HG03558 (cell line): ENCODE measurements at regions not wholly inside any gene's neighbourhood (a gene's known extent, or its start where the extent isn't known, plus 50 kb on each side); places are given as distances from the start of the nearest gene placed in this dataset.
"Not testable (repeated sequence)": the region's sequence is repeated elsewhere in the genome, so short reads cannot be mapped to it uniquely, and the experiment has no call there.

ENCODE experiments used
- ATAC-seq: cut with Tn5 transposase; IDR thresholded peaks from one replicate; pipeline ENCODE4 v1.9.1; 2021; ENCODE audit warnings: moderate number of reproducible peaks; ENCODE audit not compliant: unreplicated experiment; ENCODE audit errors: extremely low read depth

GRCh38 chr6:21767891-21768648 lies 174.5 kb downstream of the SOX4 start:
- no peak for ATAC-seq

GRCh38 chr6:21769405-21769861 lies 175.9 kb downstream of the SOX4 start:
- no peak for ATAC-seq

GRCh38 chr6:21769968-21770367 lies 176.4 kb downstream of the SOX4 start:
- no peak for ATAC-seq

- no peak for ATAC-seq
Measured at GRCh38 chr6:21771626-21772320, 178.2 kb downstream of the SOX4 start.

- no peak for ATAC-seq
Measured at GRCh38 chr6:21772477-21772876, 178.9 kb downstream of the SOX4 start.

- no peak for ATAC-seq
Measured at GRCh38 chr6:21772884-21773575, 179.5 kb downstream of the SOX4 start.

- no peak for ATAC-seq
Measured at GRCh38 chr6:21773576-21773968, 180.0 kb downstream of the SOX4 start.

- ATAC-seq = no peak
Measured at GRCh38 chr6:21777846-21778245, 184.3 kb downstream of the SOX4 start.

GRCh38 chr6:21780141-21780540 lies 186.6 kb downstream of the SOX4 start:
- no peak for ATAC-seq

- ATAC-seq = no peak
Measured at GRCh38 chr6:21780679-21781078, 187.1 kb downstream of the SOX4 start.

- no peak for ATAC-seq
Measured at GRCh38 chr6:21781128-21781527, 187.6 kb downstream of the SOX4 start.

GRCh38 chr6:21785164-21785563 lies 191.6 kb downstream of the SOX4 start:
- ATAC-seq = no peak

- no peak for ATAC-seq
Measured at GRCh38 chr6:21791056-21791455, 197.5 kb downstream of the SOX4 start.

GRCh38 chr6:21791581-21791980 lies 198.0 kb downstream of the SOX4 start:
- ATAC-seq = no peak

GRCh38 chr6:21792177-21792576 lies 198.6 kb downstream of the SOX4 start:
- ATAC-seq = no peak

GRCh38 chr6:21796979-21797378 lies 203.4 kb downstream of the SOX4 start:
- not testable (repeated sequence) for ATAC-seq

GRCh38 chr6:21798468-21798867 lies 204.9 kb downstream of the SOX4 start:
- no peak for ATAC-seq

- ATAC-seq = no peak
Measured at GRCh38 chr6:21800330-21800729, 206.8 kb downstream of the SOX4 start.

- no peak for ATAC-seq
Measured at GRCh38 chr6:21800948-21801438, 207.4 kb downstream of the SOX4 start.

GRCh38 chr6:21801446-21802174 lies 208.1 kb downstream of the SOX4 start:
- ATAC-seq = no peak
